ENCODE measurements at regions not wholly inside any gene's neighbourhood (a gene's known extent, or its start where the extent isn't known, plus 50 kb on each side); places are given as distances from the start of the nearest gene placed in this dataset.

GRCh38 chr2:122660786-122661634 is 905.6 kb downstream of the TSN start:
- no peak overlapping the region for H4K91ac ChIP-seq (ENCODE audit: low read depth, low read length, poor library complexity)
- H3K9ac ChIP-seq (ENCODE audit: low read depth, low read length, poor library complexity): no peak overlapping the region
- H3K4me2 ChIP-seq (ENCODE audit: insufficient read depth, low read length, poor library complexity, severe bottlenecking): peak overlapping the region; percentile 47
- peak overlapping the region; percentile 95 for H3K18ac ChIP-seq (ENCODE audit: low read length)
- H3K9me3 ChIP-seq (replicated peaks in 1 of 2; ENCODE audit: control insufficient read depth in 2 of 2, insufficient read depth in 1 of 2, low read depth in 1 of 2, low read length in 2 of 2): no peaks in the 10 kb centered on the region
- H4K8ac ChIP-seq (ENCODE audit: low read depth, low read length): no peak overlapping the region
- H2BK120ac ChIP-seq (ENCODE audit: low read depth, low read length): no peak overlapping the region
- H2AFZ ChIP-seq (ENCODE audit: low read length): peak overlapping the region; percentile 86
- H3K4me3 ChIP-seq (ENCODE audit: low read length in 2 of 2): peak overlapping the region; percentile 13 to 21
- no peak overlapping the region for H2AK5ac ChIP-seq (ENCODE audit: low read depth, low read length)
- H3K4ac ChIP-seq (ENCODE audit: low read length): no peak overlapping the region
- no peaks in the 10 kb centered on the region for H3K36me3 ChIP-seq (replicated peaks in 1 of 2; ENCODE audit: control insufficient read depth in 2 of 2, insufficient read depth in 2 of 2, low read length in 2 of 2)
- peak overlapping the region; percentile 33 for H2BK12ac ChIP-seq (ENCODE audit: low read length)
- peaks cover 0 to 8% (median 0%) of the 10 kb centered on the region in 3 experiments for H3K27me3 ChIP-seq (ENCODE audit: control insufficient read depth in 3 of 3, insufficient read depth in 3 of 3, low read depth in 1 of 3, low read length in 3 of 3)
- no peak overlapping the region for H3K23ac ChIP-seq (ENCODE audit: low read depth, low read length, poor library complexity)
- H3K79me1 ChIP-seq (ENCODE audit: low read depth, low read length): no peaks in the 10 kb centered on the region
- no peak overlapping the region for H2BK5ac ChIP-seq (ENCODE audit: low read length)
- peaks cover 6% of the 10 kb centered on the region in 2 donors for H3K4me1 ChIP-seq (ENCODE audit: control insufficient read depth in 2 of 2, insufficient read depth in 1 of 2, low read depth in 1 of 2, low read length in 2 of 2)
- no CpG with 5 or more reads among the region's 30 CpGs for WGBS, 2 donors (ENCODE audit: extremely low coverage in 2 of 2, insufficient read length in 2 of 2, insufficient replicate concordance in 1 of 2)
- no peak overlapping the region for H3K14ac ChIP-seq (ENCODE audit: low read length)
- H2BK15ac ChIP-seq (ENCODE audit: low read length): no peak overlapping the region
- peak overlapping the region; percentile 69 for H3K27ac ChIP-seq (replicated peaks; ENCODE audit: low read length)
- DNase-seq (ENCODE audit: low spot score): peak; percentile 56

- no peak overlapping the region for H2BK15ac ChIP-seq (ENCODE audit: low read length)
- no peak overlapping the region for H2BK120ac ChIP-seq (ENCODE audit: low read depth, low read length)
- no peaks in the 10 kb centered on the region for H3K79me1 ChIP-seq (ENCODE audit: low read depth, low read length)
- no peak overlapping the region for H3K23ac ChIP-seq (ENCODE audit: low read depth, low read length, poor library complexity)
- H3K27ac ChIP-seq (replicated peaks; ENCODE audit: low read length): no peak overlapping the region
- H2BK5ac ChIP-seq (ENCODE audit: low read length): no peak overlapping the region
- no peak overlapping the region for H4K8ac ChIP-seq (ENCODE audit: low read depth, low read length)
- no peaks in the 10 kb centered on the region for H3K36me3 ChIP-seq (replicated peaks in 1 of 2; ENCODE audit: control insufficient read depth in 2 of 2, insufficient read depth in 2 of 2, low read length in 2 of 2)
- DNase-seq (ENCODE audit: low spot score): no peak
- H2AFZ ChIP-seq (ENCODE audit: low read length): peak overlapping the region; percentile 42
- no peak overlapping the region for H3K9ac ChIP-seq (ENCODE audit: low read depth, low read length, poor library complexity)
- H3K14ac ChIP-seq (ENCODE audit: low read length): no peak overlapping the region
- no peak overlapping the region for H4K91ac ChIP-seq (ENCODE audit: low read depth, low read length, poor library complexity)
- H2AK5ac ChIP-seq (ENCODE audit: low read depth, low read length): no peak overlapping the region
- H3K4me1 ChIP-seq (ENCODE audit: control insufficient read depth in 2 of 2, insufficient read depth in 1 of 2, low read depth in 1 of 2, low read length in 2 of 2): peaks cover 6% of the 10 kb centered on the region in 2 donors
- no peak overlapping the region for H3K4ac ChIP-seq (ENCODE audit: low read length)
- H3K27me3 ChIP-seq (ENCODE audit: control insufficient read depth in 3 of 3, insufficient read depth in 3 of 3, low read depth in 1 of 3, low read length in 3 of 3): peaks cover 0 to 8% (median 0%) of the 10 kb centered on the region in 3 experiments
- WGBS, 2 donors (ENCODE audit: extremely low coverage in 2 of 2, insufficient read length in 2 of 2, insufficient replicate concordance in 1 of 2): no CpG with 5 or more reads among the region's 4 CpGs
- H3K4me2 ChIP-seq (ENCODE audit: insufficient read depth, low read length, poor library complexity, severe bottlenecking): no peak overlapping the region
- peak overlapping the region; percentile 36 for H3K18ac ChIP-seq (ENCODE audit: low read length)
- no peak overlapping the region for H3K4me3 ChIP-seq (ENCODE audit: low read length in 2 of 2)
- H2BK12ac ChIP-seq (ENCODE audit: low read length): no peak overlapping the region
- H3K9me3 ChIP-seq (replicated peaks in 1 of 2; ENCODE audit: control insufficient read depth in 2 of 2, insufficient read depth in 1 of 2, low read depth in 1 of 2, low read length in 2 of 2): no peaks in the 10 kb centered on the region
These were observed 908.2 kb downstream of the TSN start for GRCh38 chr2:122663620-122664019.

- Histone ChIP-seq H2BK12ac (ENCODE audit: low read length) (no peak overlapping the region), H3K4me2 (ENCODE audit: insufficient read depth, low read length, poor library complexity, severe bottlenecking) (no peak overlapping the region), H2AK5ac (ENCODE audit: low read depth, low read length) (no peak overlapping the region), H2BK15ac (ENCODE audit: low read length) (no peak overlapping the region), H3K9me3 (replicated peaks in 1 of 2; ENCODE audit: control insufficient read depth in 2 of 2, insufficient read depth in 1 of 2, low read depth in 1 of 2, low read length in 2 of 2) (no peaks in the 10 kb centered on the region), H3K4ac (ENCODE audit: low read length) (no peak overlapping the region), H3K27ac (replicated peaks; ENCODE audit: low read length) (no peak overlapping the region), H3K9ac (ENCODE audit: low read depth, low read length, poor library complexity) (no peak overlapping the region), H3K36me3 (replicated peaks in 1 of 2; ENCODE audit: control insufficient read depth in 2 of 2, insufficient read depth in 2 of 2, low read length in 2 of 2) (no peaks in the 10 kb centered on the region), H3K18ac (ENCODE audit: low read length) (no peak overlapping the region), H4K8ac (ENCODE audit: low read depth, low read length) (no peak overlapping the region), H3K4me3 (ENCODE audit: low read length in 2 of 2) (no peak overlapping the region), H2AFZ (ENCODE audit: low read length) (no peak overlapping the region), H2BK5ac (ENCODE audit: low read length) (no peak overlapping the region), H3K79me1 (ENCODE audit: low read depth, low read length) (no peaks in the 10 kb centered on the region), H2BK120ac (ENCODE audit: low read depth, low read length) (no peak overlapping the region), H3K14ac (ENCODE audit: low read length) (no peak overlapping the region), H4K91ac (ENCODE audit: low read depth, low read length, poor library complexity) (no peak overlapping the region), H3K23ac (ENCODE audit: low read depth, low read length, poor library complexity) (no peak overlapping the region), H3K4me1 (ENCODE audit: control insufficient read depth in 2 of 2, insufficient read depth in 1 of 2, low read depth in 1 of 2, low read length in 2 of 2) (no peaks in the 10 kb centered on the region), H3K27me3 (ENCODE audit: control insufficient read depth in 3 of 3, insufficient read depth in 3 of 3, low read depth in 1 of 3, low read length in 3 of 3) (no peaks in the 10 kb centered on the region)
- WGBS, 2 donors (ENCODE audit: extremely low coverage in 2 of 2, insufficient read length in 2 of 2, insufficient replicate concordance in 1 of 2): no CpG with 5 or more reads among the region's 2 CpGs
- DNase-seq (ENCODE audit: low spot score): no peak
These were observed 914.2 kb downstream of the TSN start for GRCh38 chr2:122669627-122670026.

DNA sequence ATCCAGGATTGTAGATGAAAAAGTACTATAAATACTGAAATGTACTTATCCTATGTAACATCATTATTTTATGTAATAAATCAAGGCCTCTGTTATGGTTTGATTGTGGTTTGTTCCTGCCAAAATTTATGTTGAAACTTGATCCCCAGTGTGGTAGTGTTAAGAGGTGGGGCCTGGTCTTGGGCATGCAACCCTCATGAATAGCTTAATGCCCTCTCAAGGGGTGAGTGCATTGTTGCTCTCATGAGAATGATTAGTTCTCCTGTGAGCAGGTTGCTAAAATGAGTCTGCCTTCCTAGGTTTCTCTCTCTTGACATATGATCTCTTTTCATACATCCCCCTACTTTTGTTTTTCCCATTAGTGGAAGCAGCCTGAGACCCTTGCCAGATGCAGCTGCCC is 915.4 kb downstream of the TSN start:
- Histone ChIP-seq H4K8ac (ENCODE audit: low read depth, low read length) (no peak overlapping the region), H3K14ac (ENCODE audit: low read length) (no peak overlapping the region), H3K4me1 (ENCODE audit: control insufficient read depth in 2 of 2, insufficient read depth in 1 of 2, low read depth in 1 of 2, low read length in 2 of 2) (no peaks in the 10 kb centered on the region), H2BK5ac (ENCODE audit: low read length) (no peak overlapping the region), H3K9ac (ENCODE audit: low read depth, low read length, poor library complexity) (no peak overlapping the region), H3K4me3 (ENCODE audit: low read length in 2 of 2) (no peak overlapping the region), H2BK12ac (ENCODE audit: low read length) (no peak overlapping the region), H2BK120ac (ENCODE audit: low read depth, low read length) (no peak overlapping the region), H3K36me3 (replicated peaks in 1 of 2; ENCODE audit: control insufficient read depth in 2 of 2, insufficient read depth in 2 of 2, low read length in 2 of 2) (no peaks in the 10 kb centered on the region), H3K4me2 (ENCODE audit: insufficient read depth, low read length, poor library complexity, severe bottlenecking) (no peak overlapping the region), H4K91ac (ENCODE audit: low read depth, low read length, poor library complexity) (no peak overlapping the region), H2BK15ac (ENCODE audit: low read length) (no peak overlapping the region), H3K4ac (ENCODE audit: low read length) (no peak overlapping the region), H2AK5ac (ENCODE audit: low read depth, low read length) (no peak overlapping the region), H3K27me3 (ENCODE audit: control insufficient read depth in 3 of 3, insufficient read depth in 3 of 3, low read depth in 1 of 3, low read length in 3 of 3) (no peaks in the 10 kb centered on the region), H3K27ac (replicated peaks; ENCODE audit: low read length) (no peak overlapping the region), H3K9me3 (replicated peaks in 1 of 2; ENCODE audit: control insufficient read depth in 2 of 2, insufficient read depth in 1 of 2, low read depth in 1 of 2, low read length in 2 of 2) (no peaks in the 10 kb centered on the region), H2AFZ (ENCODE audit: low read length) (no peak overlapping the region), H3K23ac (ENCODE audit: low read depth, low read length, poor library complexity) (no peak overlapping the region), H3K18ac (ENCODE audit: low read length) (no peak overlapping the region), H3K79me1 (ENCODE audit: low read depth, low read length) (no peaks in the 10 kb centered on the region)
- DNase-seq (ENCODE audit: low spot score): no peak

Measured in neuronal stem cell (in vitro differentiated cells).